Bronchial epithelial cell (primary cell): ENCODE measurements at regions not wholly inside any gene's neighbourhood (a gene's known extent, or its start where the extent isn't known, plus 50 kb on each side); places are given as distances from the start of the nearest gene placed in this dataset.

Experiments used
- DNase-seq: peaks from one replicate; pipeline ENCODE4 v3.0.0-alpha.2; 2010; ENCODE audit warnings: low read depth
- FAIRE-seq: peaks from 2 replicates; lab custom pipeline; 2011; peaks lifted over from hg19 to GRCh38; lab: Jason Lieb, UNC
- H3K27me3 ChIP-seq: 2 replicates; pipeline ENCODE4 v1.5.1; 2011; ENCODE audit warnings: low read length; ENCODE audit not compliant: control insufficient read depth, insufficient read depth
- H3K36me3 ChIP-seq: 2 replicates; pipeline ENCODE4 v1.5.1; 2011; ENCODE audit warnings: low read length; ENCODE audit not compliant: control insufficient read depth, insufficient read depth
- H3K4me3 ChIP-seq: 2 replicates; pipeline ENCODE4 v1.5.1; 2011; ENCODE audit warnings: mild to moderate bottlenecking, low read depth, low read length, control low read depth
- TF ChIP-seq, protein P1 (sequence below): IDR thresholded peaks from 2 replicates; pipeline ENCODE4 v1.5.1; 2011; ENCODE audit warnings: mild to moderate bottlenecking, moderate library complexity, low read length, control low read depth, inconsistent platforms; ENCODE audit not compliant: insufficient read depth, severe bottlenecking

DNA sequence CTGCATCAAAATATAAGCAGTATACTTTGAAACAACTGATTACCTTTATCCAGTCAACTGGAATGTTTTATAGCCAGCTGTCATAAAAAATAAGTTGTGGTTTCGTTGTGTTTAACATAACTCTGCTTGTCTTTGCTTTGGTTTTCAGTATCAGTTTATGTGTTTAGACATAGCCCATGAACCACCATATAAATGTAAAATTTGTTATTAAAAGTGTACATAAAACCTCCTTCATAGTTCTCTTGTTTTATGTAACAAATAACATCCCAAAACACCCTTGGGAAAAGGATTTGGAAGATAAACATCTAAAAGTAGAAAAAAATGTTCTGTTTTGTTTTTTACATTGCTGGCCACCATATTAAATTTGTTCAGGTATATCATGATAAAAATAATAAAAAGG lies 347.0 kb upstream of the PROK2 start:
- TF ChIP-seq, protein P1, sequence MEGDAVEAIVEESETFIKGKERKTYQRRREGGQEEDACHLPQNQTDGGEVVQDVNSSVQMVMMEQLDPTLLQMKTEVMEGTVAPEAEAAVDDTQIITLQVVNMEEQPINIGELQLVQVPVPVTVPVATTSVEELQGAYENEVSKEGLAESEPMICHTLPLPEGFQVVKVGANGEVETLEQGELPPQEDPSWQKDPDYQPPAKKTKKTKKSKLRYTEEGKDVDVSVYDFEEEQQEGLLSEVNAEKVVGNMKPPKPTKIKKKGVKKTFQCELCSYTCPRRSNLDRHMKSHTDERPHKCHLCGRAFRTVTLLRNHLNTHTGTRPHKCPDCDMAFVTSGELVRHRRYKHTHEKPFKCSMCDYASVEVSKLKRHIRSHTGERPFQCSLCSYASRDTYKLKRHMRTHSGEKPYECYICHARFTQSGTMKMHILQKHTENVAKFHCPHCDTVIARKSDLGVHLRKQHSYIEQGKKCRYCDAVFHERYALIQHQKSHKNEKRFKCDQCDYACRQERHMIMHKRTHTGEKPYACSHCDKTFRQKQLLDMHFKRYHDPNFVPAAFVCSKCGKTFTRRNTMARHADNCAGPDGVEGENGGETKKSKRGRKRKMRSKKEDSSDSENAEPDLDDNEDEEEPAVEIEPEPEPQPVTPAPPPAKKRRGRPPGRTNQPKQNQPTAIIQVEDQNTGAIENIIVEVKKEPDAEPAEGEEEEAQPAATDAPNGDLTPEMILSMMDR, result no peak
- Histone ChIP-seq H3K27me3 (no peaks in the 10 kb centered on the region), H3K36me3 (no peaks in the 10 kb centered on the region), H3K4me3 (no peak overlapping the region)
- no peak for FAIRE-seq
- DNase-seq, result no peak

DNA sequence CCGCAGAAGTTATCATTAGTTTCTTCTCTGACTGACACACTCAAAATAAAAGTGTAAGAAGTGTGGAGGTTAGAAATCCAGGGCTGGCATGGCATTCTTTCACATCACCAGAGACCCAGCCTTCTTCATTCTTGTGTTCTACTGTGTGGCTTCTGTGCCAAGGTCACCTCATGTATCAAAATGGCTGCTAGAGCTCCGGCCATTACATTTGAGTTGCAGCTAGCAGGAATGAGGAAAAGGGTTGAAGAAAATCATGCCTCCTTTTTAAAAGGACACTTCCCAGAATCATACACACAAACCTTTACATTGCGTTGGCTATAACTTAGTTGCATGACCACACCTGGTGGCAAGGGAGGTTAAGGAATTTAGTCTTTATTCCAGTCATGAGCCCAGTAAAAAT lies 345.6 kb upstream of the PROK2 start:
- H3K27me3 ChIP-seq, result no peaks in the 10 kb centered on the region
- TF ChIP-seq, protein P1, result no peak
- no peak for FAIRE-seq
- DNase-seq, result no peak
- H3K4me3 ChIP-seq, result no peak overlapping the region
- H3K36me3 ChIP-seq, result no peaks in the 10 kb centered on the region

DNA sequence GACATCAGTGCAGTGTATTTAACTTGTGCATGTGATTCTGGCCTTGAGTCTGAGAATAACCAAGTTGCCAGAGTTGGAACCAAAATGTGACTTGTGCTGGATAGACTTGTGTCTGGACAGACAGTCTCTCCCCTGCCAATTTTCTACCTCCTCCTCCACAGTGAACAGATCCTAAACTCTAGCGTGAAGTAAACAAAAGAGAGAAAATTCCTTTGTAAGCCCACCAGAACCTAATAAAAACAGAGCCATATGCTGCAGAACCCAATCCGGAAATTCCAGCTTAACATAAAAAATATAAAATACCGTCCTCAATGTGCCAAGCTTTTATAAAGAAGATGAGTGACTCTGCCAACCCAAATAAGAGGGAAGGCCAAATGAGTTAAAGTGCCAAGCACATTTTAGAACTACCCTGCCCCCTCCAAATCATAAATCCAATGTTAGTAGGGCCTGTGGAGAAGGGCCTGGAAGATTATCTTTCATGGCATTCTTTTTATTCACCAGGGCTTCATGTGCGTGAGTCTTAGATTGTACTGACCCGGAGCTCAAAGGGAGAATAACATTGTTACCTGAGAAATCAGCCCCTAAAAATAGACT lies 344.6 kb upstream of the PROK2 start:
- Histone ChIP-seq H3K27me3 (no peaks in the 10 kb centered on the region), H3K4me3 (no peak overlapping the region), H3K36me3 (no peaks in the 10 kb centered on the region)
- FAIRE-seq (no peak), DNase-seq (no peak)
- TF ChIP-seq, protein P1, result no peak

DNA sequence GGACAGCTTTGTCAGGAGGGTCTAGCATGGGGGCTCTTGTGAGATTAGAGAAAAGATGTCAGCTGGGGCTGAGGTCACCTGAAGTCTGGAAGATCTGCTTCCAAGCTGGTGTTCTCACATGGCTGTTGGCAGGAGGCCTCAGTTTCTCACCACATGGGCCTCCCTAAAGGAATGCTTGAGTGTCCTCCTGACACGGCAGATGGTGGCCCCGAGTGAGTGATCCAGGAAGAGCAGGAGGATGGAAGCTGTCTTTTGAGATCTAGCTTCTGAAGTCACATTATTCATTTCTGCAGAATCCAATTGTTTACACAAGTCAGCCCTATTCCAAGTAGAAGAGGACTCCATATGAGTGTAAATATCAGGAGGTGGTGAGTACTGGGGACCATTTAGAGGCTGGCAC lies 344.0 kb upstream of the PROK2 start:
- FAIRE-seq, result no peak

DNA sequence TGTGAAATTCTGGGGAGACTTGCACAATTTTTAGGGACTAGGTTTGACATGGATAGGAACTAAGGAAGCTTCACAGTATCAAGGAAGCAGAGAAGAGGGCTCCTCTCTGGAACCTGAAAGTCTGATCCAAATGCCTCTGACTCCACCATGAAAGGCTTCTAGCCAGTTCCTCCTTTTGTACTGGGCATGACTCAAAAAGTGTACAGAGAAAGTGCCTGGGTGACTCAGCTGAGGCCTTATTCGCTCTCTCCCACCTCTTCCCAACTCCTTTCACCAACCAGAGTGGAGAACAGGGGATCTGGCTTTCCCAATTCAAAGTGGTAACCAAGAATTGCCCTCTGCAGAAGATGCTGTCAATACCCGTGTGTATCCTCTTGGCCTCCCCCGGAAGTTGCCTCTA lies 342.9 kb upstream of the PROK2 start:
- no peak for FAIRE-seq
- no peaks in the 10 kb centered on the region for H3K36me3 ChIP-seq
- peak; percentile 81 for DNase-seq
- no peaks in the 10 kb centered on the region for H3K27me3 ChIP-seq
- TF ChIP-seq, protein P1, result no peak
- H3K4me3 ChIP-seq, result no peak overlapping the region

More for the DNA sequence above, 344.0 kb upstream of the PROK2 start:
- Histone ChIP-seq H3K4me3 (no peak overlapping the region), H3K27me3 (no peaks in the 10 kb centered on the region), H3K36me3 (no peaks in the 10 kb centered on the region)
- TF ChIP-seq, protein P1, result no peak
- DNase-seq, result no peak

DNA sequence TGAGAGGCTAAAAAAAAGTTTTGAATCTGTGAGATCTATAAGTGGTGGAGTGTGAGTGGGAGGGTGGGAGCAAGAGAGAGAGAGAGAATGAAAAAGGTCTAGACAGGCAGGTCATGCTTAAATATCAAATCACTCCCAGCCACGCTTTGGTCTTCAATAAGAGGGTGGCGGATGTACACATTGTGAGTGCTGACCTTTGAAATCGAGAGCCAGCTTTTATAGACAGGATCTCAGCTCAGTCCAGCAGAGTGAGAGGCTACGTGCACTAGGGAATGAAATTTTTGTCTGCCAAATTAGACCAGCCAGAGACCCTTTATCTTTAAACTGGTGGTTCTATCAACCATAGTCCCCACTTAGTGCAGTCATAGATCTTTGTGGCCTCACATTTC lies 342.3 kb upstream of the PROK2 start:
- DNase-seq, result no peak

More for the DNA sequence above, 342.3 kb upstream of the PROK2 start:
- no peak for FAIRE-seq
- H3K4me3 ChIP-seq, result no peak overlapping the region
- TF ChIP-seq, protein P1, result no peak
- no peaks in the 10 kb centered on the region for H3K36me3 ChIP-seq
- no peaks in the 10 kb centered on the region for H3K27me3 ChIP-seq
